ENCODE measurements at regions not wholly inside any gene's neighbourhood (a gene's known extent, or its start where the extent isn't known, plus 50 kb on each side); places are given as distances from the start of the nearest gene placed in this dataset.

- Histone ChIP-seq H2AFZ (ENCODE audit: low read length) (no peak overlapping the region), H3K4me3 (ENCODE audit: low read length, poor library complexity, severe bottlenecking) (no peak overlapping the region), H3K4me2 (ENCODE audit: low read depth, low read length, poor library complexity, severe bottlenecking) (no peak overlapping the region), H3K9me2 (replicated peaks; ENCODE audit: low read depth, low read length) (no peaks in the 10 kb centered on the region), H3F3A (ENCODE audit: low read depth) (peaks cover 18% of the 10 kb centered on the region; the same call in 1 of the 2 replicates), H3K27me3 (ENCODE audit: insufficient read depth, low read length, poor library complexity, severe bottlenecking) (no peaks in the 10 kb centered on the region), H3K9ac (ENCODE audit: low read depth, low read length, poor library complexity, severe bottlenecking) (no peak overlapping the region), H3K36me3 (ENCODE audit: insufficient read depth, low read length) (no peaks in the 10 kb centered on the region), H4K20me1 (ENCODE audit: insufficient read depth, low read length, poor library complexity, severe bottlenecking) (no peaks in the 10 kb centered on the region), H3K9me3 (ENCODE audit: insufficient read depth, low read depth, low read length) (no peaks in the 10 kb centered on the region), H3K4me1 (ENCODE audit: insufficient read depth, low read length, poor library complexity, severe bottlenecking) (peaks cover 59% of the 10 kb centered on the region), H3K79me2 (ENCODE audit: insufficient read depth, low read length) (no peaks in the 10 kb centered on the region)
- no peak for TF ChIP-seq CTCF (conservative IDR thresholded peaks at IDR 0.05; ENCODE audit: low read length)
- no peak for TF ChIP-seq EZH2phosphoT487 (IDR thresholded peaks at IDR 0.05; ENCODE audit: borderline replicate concordance)
These were observed 384.7 kb downstream of the ENC1 start for GRCh38 chr5:74255692-74256392.

- Histone ChIP-seq H3K4me2 (ENCODE audit: low read depth, low read length, poor library complexity, severe bottlenecking) (no peak overlapping the region), H3K36me3 (ENCODE audit: insufficient read depth, low read length) (no peaks in the 10 kb centered on the region), H2AFZ (ENCODE audit: low read length) (no peak overlapping the region)
These were observed 386.3 kb downstream of the ENC1 start for GRCh38 chr5:74254257-74254656.

GRCh38 chr5:74252044-74252443 is 388.5 kb downstream of the ENC1 start:
- no peak for TF ChIP-seq EZH2phosphoT487 (IDR thresholded peaks at IDR 0.05; ENCODE audit: borderline replicate concordance)
- no peak for TF ChIP-seq CTCF (conservative IDR thresholded peaks at IDR 0.05; ENCODE audit: low read length)
- H3K9me3 ChIP-seq (ENCODE audit: insufficient read depth, low read depth, low read length) = no peaks in the 10 kb centered on the region

More at GRCh38 chr5:74254257-74254656, 386.3 kb downstream of the ENC1 start:
- H3K9me2 ChIP-seq (replicated peaks; ENCODE audit: low read depth, low read length) = no peaks in the 10 kb centered on the region
- peaks cover 50% of the 10 kb centered on the region for H3K4me1 ChIP-seq (ENCODE audit: insufficient read depth, low read length, poor library complexity, severe bottlenecking)
- no peaks in the 10 kb centered on the region for H3K79me2 ChIP-seq (ENCODE audit: insufficient read depth, low read length)
- no peak overlapping the region for H3K9ac ChIP-seq (ENCODE audit: low read depth, low read length, poor library complexity, severe bottlenecking)
- no peaks in the 10 kb centered on the region for H4K20me1 ChIP-seq (ENCODE audit: insufficient read depth, low read length, poor library complexity, severe bottlenecking)
- no peak overlapping the region for H3K4me3 ChIP-seq (ENCODE audit: low read length, poor library complexity, severe bottlenecking)
- no peaks in the 10 kb centered on the region for H3K9me3 ChIP-seq (ENCODE audit: insufficient read depth, low read depth, low read length)
- no peaks in the 10 kb centered on the region for H3K27me3 ChIP-seq (ENCODE audit: insufficient read depth, low read length, poor library complexity, severe bottlenecking)
- TF ChIP-seq EZH2phosphoT487 (IDR thresholded peaks at IDR 0.05; ENCODE audit: borderline replicate concordance) (no peak), CTCF (conservative IDR thresholded peaks at IDR 0.05; ENCODE audit: low read length) (no peak)
- H3F3A ChIP-seq (ENCODE audit: low read depth) = peaks cover 18% of the 10 kb centered on the region; the same call in 1 of the 2 replicates

More at GRCh38 chr5:74252044-74252443, 388.5 kb downstream of the ENC1 start:
- Histone ChIP-seq H3F3A (ENCODE audit: low read depth) (0 out of 2 replicates have a peak, but pooled peaks cover 3% of the 10 kb centered on the region), H3K4me1 (ENCODE audit: insufficient read depth, low read length, poor library complexity, severe bottlenecking) (peaks cover 41% of the 10 kb centered on the region), H3K4me3 (ENCODE audit: low read length, poor library complexity, severe bottlenecking) (no peak overlapping the region), H3K79me2 (ENCODE audit: insufficient read depth, low read length) (no peaks in the 10 kb centered on the region), H3K27me3 (ENCODE audit: insufficient read depth, low read length, poor library complexity, severe bottlenecking) (no peaks in the 10 kb centered on the region), H3K9ac (ENCODE audit: low read depth, low read length, poor library complexity, severe bottlenecking) (no peak overlapping the region), H4K20me1 (ENCODE audit: insufficient read depth, low read length, poor library complexity, severe bottlenecking) (no peaks in the 10 kb centered on the region), H3K9me2 (replicated peaks; ENCODE audit: low read depth, low read length) (no peaks in the 10 kb centered on the region), H3K36me3 (ENCODE audit: insufficient read depth, low read length) (no peaks in the 10 kb centered on the region), H3K4me2 (ENCODE audit: low read depth, low read length, poor library complexity, severe bottlenecking) (no peak overlapping the region), H2AFZ (ENCODE audit: low read length) (no peak overlapping the region)

Measured in Loucy (cell line).